ENCODE measurements at regions not wholly inside any gene's neighbourhood (a gene's known extent, or its start where the extent isn't known, plus 50 kb on each side); places are given as distances from the start of the nearest gene placed in this dataset.

DNA sequence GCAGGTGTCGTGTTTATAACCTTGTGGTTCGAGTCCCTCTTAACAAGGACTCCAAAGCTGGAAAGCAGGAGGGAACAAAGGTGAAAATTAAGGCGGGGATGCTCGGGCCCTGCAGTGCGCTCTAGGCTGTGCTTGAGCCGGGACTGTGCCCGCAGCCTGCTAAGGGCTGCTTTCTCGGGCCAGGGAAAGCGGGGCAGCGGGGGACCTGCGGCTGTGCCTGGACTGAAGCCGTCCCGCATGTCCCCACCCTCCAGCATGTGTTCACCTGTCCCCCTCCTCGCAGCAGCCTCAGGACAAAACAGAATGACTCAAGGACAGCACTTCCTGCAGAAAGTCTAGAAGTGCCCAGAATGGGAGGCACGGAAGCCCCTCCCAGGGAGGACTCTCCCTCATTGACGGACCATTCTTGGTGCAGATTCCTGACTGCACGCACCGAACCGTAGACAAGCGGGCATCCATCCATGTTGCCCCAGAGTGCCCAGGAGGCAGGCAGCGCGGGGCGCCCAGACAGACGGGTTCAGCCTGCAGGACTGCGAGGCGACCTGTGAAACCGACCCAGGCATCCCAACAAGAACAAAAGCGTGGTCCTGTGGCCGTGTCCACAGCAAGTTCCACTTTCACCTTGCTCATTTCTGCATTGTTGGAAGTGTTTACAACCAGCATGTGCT lies 342.9 kb downstream of the MAGEB5 start:
- TF ChIP-seq CTCF (IDR thresholded peaks at IDR 0.05) (no peak), POLR2AphosphoS5 (IDR thresholded peaks at IDR 0.05; ENCODE audit: insufficient read depth in 1 of 2, low read depth in 1 of 2) (no peak)

All from vagina (tissue), 2 donors.